A549 (cell line): ENCODE measurements at regions not wholly inside any gene's neighbourhood (a gene's known extent, or its start where the extent isn't known, plus 50 kb on each side); places are given as distances from the start of the nearest gene placed in this dataset.

ENCODE experiments used
- CHD2 ChIP-seq: fragments of 150-350 bp; IDR thresholded peaks from 2 replicates; pipeline ENCODE4 v1.6.1; 2014; ENCODE audit warnings: low read length; ENCODE audit not compliant: partially characterized antibody
- CTCF ChIP-seq: fragments of >200 bp; sonication (Bioruptor Twin); formaldehyde crosslinking; IDR thresholded peaks from 3 replicates; pipeline ENCODE4 v1.5.1; 2016
- EP300 ChIP-seq, 2 experiments: fragments of >200 bp; sonication (Bioruptor Twin); formaldehyde crosslinking; IDR thresholded peaks; 2 replicates in 1 of 2; 3 replicates in 1 of 2; pipeline ENCODE4 v1.6.1; 2016 to 2017
- MAX ChIP-seq: IDR thresholded peaks from 2 replicates; pipeline ENCODE4 v1.6.1; 2012
- PBX3 ChIP-seq: IDR thresholded peaks from 2 replicates; pipeline ENCODE4 v1.6.1; 2012
- POLR2AphosphoS2 ChIP-seq: conservative IDR thresholded peaks from 2 replicates; pipeline ENCODE4 v1.6.1; 2012; ENCODE audit warnings: low read length, improper control_type of control experiment, inconsistent platforms
- RCOR1 ChIP-seq: fragments of 150-350 bp; IDR thresholded peaks from 2 replicates; pipeline ENCODE4 v1.6.1; 2014; ENCODE audit warnings: antibody characterized with exemption, low read length, low read depth

- no peak for TF ChIP-seq CHD2
- TF ChIP-seq POLR2AphosphoS2: no peak
- TF ChIP-seq CTCF: no peak
- no peak for TF ChIP-seq RCOR1
- no peak for TF ChIP-seq EP300 (IDR thresholded peaks at IDR 0.05)
- no peak for TF ChIP-seq MAX
- TF ChIP-seq PBX3: no peak
These were observed 1255.5 kb upstream of the SLC10A2 start for GRCh38 chr13:104321756-104322155.
